HL-60 (cell line): ENCODE measurements at regions not wholly inside any gene's neighbourhood (a gene's known extent, or its start where the extent isn't known, plus 50 kb on each side); places are given as distances from the start of the nearest gene placed in this dataset.

Source experiments
- GABPA ChIP-seq: IDR thresholded peaks from 2 replicates; pipeline ENCODE4 v1.6.1; 2012; ENCODE audit warnings: low read depth
- POLR2AphosphoS5 ChIP-seq: IDR thresholded peaks from 2 replicates; pipeline ENCODE4 v1.6.1; 2012; ENCODE audit warnings: low read depth
- SPI1 ChIP-seq: IDR thresholded peaks from 2 replicates; pipeline ENCODE4 v1.6.1; 2012; ENCODE audit warnings: low read depth, mild to moderate bottlenecking, borderline replicate concordance
- TF ChIP-seq, protein P1 (sequence below): IDR thresholded peaks from one replicate; pipeline ENCODE4 v1.5.1; 2011; ENCODE audit warnings: low read length, control low read depth, inconsistent platforms; ENCODE audit not compliant: insufficient read depth
- TF ChIP-seq, protein P2 (sequence below): IDR thresholded peaks from 2 replicates; pipeline ENCODE4 v1.6.1; 2012; ENCODE audit warnings: low read depth; ENCODE audit not compliant: insufficient replicate concordance

DNA sequence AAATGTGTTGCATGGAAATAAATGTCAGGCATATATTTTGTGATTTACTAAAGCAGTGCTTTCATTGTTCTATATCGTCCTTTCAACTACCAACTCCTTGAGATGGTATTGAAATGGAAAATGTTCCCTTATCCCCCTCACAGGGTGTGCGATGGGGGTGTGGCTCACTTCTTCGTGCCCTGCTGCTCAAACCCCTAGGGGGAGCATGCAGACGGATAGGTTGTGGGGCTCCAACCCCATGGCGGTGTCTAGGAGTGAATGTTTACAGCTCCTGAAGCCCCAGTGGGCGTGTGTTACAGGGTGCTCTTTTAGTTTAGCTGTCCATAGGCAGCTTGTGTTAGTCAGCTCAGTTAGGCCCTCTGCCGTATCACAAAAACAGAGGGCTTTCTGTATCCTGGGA lies 287.7 kb upstream of the EMCN start:
- TF ChIP-seq, protein P1, sequence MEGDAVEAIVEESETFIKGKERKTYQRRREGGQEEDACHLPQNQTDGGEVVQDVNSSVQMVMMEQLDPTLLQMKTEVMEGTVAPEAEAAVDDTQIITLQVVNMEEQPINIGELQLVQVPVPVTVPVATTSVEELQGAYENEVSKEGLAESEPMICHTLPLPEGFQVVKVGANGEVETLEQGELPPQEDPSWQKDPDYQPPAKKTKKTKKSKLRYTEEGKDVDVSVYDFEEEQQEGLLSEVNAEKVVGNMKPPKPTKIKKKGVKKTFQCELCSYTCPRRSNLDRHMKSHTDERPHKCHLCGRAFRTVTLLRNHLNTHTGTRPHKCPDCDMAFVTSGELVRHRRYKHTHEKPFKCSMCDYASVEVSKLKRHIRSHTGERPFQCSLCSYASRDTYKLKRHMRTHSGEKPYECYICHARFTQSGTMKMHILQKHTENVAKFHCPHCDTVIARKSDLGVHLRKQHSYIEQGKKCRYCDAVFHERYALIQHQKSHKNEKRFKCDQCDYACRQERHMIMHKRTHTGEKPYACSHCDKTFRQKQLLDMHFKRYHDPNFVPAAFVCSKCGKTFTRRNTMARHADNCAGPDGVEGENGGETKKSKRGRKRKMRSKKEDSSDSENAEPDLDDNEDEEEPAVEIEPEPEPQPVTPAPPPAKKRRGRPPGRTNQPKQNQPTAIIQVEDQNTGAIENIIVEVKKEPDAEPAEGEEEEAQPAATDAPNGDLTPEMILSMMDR: no peak
- no peak for TF ChIP-seq GABPA
- no peak for TF ChIP-seq POLR2AphosphoS5
- TF ChIP-seq, protein P2, sequence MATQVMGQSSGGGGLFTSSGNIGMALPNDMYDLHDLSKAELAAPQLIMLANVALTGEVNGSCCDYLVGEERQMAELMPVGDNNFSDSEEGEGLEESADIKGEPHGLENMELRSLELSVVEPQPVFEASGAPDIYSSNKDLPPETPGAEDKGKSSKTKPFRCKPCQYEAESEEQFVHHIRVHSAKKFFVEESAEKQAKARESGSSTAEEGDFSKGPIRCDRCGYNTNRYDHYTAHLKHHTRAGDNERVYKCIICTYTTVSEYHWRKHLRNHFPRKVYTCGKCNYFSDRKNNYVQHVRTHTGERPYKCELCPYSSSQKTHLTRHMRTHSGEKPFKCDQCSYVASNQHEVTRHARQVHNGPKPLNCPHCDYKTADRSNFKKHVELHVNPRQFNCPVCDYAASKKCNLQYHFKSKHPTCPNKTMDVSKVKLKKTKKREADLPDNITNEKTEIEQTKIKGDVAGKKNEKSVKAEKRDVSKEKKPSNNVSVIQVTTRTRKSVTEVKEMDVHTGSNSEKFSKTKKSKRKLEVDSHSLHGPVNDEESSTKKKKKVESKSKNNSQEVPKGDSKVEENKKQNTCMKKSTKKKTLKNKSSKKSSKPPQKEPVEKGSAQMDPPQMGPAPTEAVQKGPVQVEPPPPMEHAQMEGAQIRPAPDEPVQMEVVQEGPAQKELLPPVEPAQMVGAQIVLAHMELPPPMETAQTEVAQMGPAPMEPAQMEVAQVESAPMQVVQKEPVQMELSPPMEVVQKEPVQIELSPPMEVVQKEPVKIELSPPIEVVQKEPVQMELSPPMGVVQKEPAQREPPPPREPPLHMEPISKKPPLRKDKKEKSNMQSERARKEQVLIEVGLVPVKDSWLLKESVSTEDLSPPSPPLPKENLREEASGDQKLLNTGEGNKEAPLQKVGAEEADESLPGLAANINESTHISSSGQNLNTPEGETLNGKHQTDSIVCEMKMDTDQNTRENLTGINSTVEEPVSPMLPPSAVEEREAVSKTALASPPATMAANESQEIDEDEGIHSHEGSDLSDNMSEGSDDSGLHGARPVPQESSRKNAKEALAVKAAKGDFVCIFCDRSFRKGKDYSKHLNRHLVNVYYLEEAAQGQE: no peak
- no peak for TF ChIP-seq SPI1
